GM19025 (cell line): ENCODE measurements at regions not wholly inside any gene's neighbourhood (a gene's known extent, or its start where the extent isn't known, plus 50 kb on each side); places are given as distances from the start of the nearest gene placed in this dataset.

Experiments
- ATAC-seq: cut with Tn5 transposase; IDR thresholded peaks from one replicate; pipeline ENCODE4 v1.9.1; 2021; ENCODE audit warnings: mild to moderate bottlenecking, low read depth, moderate library complexity; ENCODE audit not compliant: unreplicated experiment

DNA sequence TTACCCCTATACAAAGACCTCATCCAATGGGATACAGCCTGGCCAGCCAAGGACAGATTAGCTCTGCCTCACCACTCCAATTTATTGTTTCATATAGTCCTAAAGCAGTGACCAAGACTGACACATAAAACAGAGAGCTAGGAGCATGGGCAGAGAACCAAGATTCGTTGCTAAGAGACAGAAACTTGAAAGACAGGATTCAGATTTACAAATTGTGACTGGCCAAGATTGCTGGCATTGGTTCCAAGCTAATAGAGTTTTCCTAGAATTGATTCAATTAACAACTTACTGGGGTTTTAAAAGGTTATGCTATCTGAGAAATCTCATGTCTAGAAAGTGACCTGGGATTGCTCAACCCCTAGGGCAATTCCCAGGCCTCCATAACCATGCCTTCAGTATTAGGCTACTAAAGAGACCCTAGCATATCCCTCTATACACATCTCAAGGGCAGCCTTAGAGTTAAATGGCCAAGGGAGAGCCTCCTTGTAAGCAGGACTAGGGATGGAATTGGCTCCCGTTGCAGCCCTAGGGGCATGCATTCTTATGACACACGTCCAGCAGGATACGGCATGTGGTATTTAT lies 75.6 kb downstream of the ICOS start:
- no peak for ATAC-seq

DNA sequence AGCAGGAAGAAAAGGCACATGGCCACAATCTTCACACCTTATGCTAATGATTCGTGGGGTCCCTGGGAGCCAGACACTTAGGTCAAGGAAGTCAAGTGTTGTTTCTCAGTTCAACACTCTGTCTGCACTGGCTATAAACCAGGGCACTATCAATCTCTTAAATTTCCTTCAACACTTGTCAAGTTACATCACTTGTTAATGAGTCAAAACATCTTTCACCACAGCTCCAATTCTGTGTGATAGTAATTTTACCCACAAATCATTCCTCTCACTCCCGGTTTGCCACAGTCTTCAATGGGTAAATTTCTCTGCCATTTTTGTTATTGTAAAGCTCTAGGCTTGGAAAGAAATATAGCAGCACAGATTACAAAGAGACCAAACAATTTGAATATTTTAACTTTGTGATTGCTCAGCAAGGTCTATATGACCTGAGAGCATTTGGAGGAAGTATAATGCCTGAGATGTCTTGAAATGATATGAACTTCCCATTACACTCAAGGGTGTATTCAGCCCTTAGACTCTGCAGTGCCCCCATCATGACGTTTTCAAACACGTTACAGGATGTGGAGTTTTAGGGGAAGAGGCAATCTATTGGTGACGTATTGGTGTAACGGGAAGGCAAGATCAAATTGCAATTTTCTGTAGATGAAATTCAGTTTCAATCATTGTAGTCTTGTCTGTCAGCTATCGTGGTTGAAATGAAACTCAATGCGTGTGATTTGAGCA lies 78.7 kb downstream of the ICOS start:
- ATAC-seq, result no peak

DNA sequence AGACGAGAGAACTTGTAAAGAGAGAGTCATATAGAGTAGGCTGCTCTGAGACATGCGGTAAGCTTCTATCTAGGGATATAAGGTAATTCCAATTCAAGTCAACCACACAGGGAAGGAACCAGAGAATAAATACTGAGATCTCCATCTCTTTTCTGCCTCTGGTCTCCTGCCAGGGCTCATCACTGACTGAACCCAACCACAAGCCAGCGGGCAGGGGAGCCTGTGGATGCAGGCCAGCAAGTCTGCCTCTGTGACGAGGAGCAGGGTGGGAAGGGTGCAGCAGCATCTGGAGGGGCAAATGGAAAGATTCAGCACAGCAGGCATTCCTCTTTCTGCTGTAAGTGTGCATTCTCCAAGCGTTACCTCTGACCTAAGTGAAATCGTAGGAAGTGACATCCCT lies 82.2 kb downstream of the ICOS start:
- ATAC-seq, result no peak

DNA sequence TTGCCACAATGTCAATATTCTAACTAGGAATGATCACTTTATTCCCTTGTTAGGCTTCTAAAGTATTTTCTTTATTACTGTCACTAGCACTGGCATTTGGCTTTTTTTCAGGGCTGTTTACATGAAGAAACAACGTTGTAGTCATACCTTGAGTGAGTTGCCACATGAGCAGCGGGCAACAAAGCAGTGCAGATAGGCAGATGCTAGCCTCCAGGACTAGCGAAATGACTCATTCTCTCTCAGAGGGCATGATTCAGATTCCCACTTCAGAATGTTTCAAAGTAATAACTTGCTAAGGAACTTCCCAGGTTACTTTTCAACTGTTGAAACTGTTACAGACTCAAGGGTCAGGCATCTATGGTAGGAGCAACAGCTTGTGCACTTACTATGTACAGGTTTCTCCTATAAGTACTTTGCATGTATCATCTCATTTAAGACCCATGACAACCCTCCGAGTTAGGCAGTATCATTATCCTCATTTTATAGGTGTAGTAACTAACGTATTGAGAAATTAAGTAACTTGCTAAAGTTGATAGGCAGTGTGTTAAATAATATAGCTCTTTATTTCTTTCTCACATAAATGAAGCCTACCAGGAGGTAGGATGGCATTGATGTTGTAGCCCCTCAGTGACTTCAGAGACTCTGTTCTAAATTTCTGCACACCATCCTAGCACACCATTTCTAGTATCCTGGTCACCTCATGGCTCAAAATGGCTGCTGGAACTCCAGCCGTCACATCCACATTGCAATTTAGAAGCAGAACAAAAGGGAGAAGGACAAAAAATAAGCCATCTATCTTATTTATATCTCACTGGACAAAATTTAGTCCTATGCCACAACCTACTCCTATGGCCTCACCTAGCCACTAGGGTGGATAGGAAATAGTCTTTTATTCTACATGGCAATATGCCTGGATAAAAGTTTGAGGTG lies 83.3 kb downstream of the ICOS start:
- ATAC-seq, result peak; percentile 86

DNA sequence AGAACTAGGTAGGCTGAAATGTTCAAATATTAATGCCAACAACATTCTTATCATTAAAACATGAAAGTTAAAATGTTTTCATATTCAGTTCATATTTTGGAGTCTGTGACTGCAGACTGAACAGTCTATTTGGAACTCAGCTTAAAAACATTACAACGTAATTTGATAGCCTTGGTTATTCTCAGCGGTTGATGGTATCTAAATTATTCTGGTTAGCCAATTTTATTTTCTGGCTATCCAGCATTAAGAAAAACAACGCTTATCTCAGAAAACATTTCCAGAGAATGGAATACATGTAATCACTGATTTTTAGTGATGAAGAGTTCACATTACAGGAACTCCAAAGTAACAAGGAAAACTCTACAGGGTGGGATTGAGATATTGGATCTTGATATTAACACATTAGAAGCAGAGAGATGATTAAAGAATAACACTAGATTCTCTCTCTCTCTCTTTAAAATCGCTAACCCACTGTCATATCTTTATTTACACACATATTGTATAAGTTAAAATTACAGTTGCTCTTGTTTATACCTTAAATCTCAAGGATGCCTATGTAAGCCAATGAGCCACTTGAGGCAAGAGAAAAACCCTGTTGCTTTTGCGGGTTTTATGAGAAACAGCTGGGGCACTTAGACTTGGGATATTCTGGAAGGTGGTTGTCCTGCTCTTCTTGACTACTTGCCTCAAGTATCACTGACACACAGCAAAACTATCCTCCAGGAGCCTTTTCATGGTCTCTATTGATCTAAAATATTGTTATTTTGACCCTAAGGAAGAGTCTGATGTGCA lies 84.9 kb downstream of the ICOS start:
- ATAC-seq, result no peak

DNA sequence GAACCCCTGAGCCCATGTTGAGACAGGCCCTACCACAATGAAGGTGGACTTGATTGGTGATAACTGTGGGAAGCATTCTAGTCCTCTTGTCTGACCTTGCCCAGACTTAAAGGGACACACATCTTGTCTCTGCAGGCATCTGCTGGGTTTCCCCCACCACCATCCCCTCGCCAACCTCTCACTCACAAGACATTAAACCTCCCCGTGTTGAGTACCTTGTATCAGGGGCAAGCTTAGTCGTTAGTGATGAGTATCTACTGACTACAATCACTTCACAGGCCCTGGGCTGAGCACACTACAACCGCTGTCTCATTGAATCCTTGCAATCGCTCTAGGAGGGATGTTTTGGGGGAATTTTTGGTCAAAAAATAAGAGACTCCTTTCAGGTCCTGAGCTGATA lies 86.0 kb downstream of the ICOS start:
- no peak for ATAC-seq

DNA sequence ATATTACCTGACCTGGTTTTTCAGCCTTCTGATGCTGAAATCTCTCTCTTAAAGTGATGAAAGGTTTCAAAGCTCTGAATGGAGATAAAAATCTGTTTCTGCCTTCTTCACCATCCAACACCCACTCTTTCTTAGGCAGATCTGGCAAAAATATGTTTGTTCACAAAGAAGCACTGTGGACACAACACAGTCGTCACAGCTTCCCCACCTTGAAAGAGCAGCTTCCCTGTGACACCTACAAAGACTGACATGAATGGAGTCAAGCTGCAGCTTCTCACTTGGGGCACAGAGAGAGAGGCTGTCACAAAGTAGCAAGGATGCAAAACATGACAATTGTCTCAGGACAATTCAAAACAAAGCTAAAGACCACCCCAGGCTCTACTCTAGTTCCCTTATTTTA lies 86.5 kb downstream of the ICOS start:
- no peak for ATAC-seq

DNA sequence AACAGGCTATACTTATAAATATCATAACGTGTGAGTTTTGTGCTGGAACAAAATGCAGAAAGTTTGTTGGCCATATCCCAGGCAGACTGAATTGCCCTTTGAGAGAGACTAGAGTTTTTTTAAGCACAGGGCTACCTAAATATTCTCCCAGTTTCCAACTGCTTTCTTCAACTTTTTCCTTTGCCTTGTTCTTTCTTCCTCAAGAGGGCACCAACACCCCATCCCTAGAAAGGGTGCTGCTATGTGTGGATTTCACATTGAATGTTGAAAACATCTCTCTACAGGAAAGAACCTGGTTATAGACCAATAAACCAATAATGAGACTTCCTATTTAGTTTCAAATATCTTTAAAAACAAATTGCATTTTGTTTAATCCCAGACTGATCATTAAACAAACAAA lies 87.9 kb downstream of the ICOS start:
- no peak for ATAC-seq

DNA sequence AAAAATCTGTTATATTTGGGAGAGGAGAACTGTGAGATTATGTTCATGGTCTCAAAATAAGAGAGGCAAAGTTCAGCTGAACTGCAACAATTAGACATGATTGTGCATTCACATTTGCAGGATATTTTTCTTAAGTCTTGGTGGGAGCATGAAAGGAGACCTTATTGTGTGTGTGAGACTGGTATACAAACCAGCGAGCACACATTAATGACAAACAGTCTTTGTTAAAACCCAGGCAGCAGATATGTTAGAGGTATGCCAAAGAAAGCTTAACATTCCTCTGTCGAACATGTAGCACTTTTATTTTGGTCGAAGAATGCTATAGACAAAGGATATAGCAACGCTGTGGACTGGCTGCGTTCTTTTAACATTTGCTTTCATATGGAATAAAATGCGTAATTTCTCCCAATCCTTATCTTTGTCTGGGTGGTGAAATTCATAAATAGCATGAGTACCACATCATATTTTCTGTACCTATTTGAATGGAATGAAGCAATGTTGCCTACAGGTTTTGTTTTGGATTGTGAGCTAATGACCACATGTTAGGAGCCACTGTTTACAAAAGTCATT lies 88.4 kb downstream of the ICOS start:
- ATAC-seq, result no peak

DNA sequence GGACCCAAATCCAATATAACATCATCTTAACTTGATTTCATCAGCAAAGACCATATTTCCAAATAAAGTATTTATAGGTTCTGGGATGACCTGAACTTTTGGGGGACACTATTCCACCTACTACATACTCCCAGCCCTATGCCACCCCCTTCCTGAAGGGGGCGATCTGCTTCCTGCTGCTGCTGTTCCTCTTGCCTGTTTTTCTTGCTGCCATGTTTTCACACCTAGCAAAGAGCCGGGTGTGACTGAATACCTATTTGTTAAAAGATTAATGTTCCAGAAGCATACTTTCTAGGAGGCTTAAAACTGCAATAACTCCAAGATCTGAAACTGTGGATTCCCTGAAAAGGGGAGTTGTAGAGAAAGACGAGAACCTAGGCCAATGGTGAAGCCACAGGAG lies 89.7 kb downstream of the ICOS start:
- ATAC-seq, result no peak

DNA sequence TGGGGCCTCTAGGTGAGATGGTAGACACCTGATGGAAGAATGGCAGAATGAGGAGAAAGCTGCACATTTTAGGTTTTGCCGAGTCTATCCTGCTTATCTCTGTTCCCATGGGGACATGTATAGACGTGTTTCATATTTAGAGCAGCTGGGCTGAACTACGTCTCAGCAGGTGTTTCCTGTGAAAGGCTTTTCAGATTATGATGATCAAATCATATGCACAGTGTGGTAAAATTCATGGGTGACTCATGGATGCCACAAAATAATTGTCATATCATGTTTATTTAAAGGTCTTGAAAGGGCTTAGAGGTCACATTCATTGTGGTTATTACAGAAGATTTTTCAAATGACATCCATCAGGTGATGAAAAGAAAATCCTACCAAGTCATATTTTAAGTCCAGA lies 90.5 kb downstream of the ICOS start:
- ATAC-seq, result peak; percentile 81

DNA sequence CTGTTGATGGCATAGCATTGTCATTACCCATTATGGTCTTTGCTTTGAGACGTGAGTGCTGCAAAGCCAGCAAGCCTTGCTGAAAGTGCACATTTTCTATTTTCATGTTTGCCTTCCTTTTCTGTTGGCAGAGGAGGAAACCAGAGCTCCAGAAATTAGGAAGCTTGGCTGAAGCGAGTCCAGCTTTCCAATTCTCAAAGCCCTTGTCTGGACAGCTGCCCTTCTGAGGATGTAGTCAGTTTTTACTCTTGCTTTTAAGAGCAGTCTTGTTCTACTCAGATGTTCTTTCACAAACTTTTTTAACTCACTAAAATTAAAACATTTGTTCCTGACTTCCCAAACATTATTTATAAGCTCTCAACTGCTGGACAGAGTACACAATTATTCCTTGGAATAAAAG lies 93.8 kb downstream of the ICOS start:
- ATAC-seq, result no peak

DNA sequence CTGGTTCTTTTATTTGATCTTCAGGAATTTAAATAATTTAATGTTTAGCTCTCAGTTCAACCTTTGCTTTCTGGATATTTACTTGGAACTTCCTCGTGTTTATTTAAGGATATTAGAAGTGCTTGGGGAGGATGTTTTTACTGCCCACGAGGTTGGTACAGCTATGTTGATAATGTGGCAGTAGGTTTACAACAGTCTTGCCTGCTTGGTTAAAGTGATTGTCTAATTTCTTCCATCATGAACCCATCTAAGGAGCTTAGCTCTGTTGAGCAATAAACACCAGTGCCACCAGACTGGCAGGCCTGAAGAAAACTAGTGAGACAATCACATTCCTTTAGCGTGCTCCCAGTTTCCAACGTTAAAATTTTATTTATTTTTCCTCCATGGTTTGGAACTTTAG lies 94.5 kb downstream of the ICOS start:
- no peak for ATAC-seq

DNA sequence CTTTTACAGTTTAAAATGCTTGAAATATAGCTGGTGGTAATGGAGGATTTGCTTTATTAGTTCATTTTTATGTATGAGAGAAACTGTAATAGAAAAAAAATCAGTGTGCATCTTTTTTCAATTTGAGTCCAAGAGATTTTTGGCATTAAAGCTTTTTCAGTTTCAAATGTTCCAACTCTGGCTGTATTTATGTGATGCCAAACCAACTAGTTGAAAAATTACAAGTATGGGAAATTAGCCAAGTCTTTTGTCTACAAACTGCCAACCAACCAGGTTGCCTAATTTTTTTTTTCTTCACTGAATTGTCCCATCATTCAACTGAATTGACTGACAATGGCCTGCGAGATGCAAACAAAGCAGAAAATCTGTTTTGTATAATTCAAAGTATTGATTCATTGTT lies 95.7 kb downstream of the ICOS start:
- no peak for ATAC-seq

DNA sequence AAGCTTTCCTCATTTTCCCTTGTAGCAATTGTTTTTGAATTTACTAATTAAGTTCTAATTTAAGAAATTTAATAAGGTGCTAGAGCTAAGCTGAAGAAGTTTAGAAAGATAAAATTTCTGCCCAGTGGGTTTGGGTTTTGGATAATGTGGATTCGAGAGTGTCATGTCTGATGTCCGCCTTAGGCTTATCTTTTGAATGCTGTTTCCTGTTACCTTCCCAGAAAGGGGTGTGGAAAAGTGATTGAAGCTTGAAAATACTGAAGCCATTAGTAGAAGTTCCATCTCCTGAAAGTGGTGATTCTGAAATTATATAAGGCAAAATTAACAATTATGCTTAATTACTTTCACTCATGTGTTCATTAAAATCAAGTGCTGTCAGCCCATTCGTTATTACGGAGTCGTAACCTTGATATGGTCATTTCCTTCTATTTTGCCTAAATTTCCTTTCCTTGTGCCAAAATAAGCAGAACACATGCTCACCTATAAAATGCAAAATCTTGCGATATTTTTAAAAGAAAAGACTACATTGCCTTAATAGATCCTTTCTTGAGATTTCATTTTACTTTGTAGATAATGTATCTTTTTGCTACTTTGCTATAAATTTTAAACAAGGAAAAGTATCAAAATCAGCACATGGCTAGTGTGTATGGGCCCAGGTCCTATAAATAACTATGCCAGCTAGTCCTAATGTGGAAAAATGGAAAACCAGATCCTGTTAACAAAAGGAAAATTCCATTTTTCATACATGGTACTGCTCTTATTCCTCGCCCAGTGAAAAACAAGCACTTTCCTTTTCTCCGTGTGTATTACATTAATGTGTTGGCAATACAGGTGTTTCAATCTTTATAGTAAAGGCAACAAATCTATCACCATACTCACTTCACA lies 97.3 kb downstream of the ICOS start:
- ATAC-seq, result no peak

DNA sequence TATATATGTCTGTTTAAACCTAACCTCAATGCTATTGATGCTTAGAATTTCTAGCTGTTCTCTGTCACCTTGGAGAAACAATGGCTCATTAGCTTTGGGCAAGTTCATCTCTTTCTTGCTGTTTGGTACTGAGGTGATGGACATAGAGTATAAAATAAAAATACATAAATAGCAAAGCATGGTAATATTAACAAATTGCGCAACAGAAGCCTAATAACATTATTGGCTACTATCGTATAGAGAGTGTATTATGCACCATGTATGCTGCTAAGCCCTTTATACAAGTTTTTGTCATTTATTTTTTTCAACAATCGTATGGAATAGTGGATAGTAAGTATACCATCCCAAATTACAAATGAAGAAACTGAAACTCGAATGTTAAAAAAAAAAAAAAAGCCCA lies 100.1 kb downstream of the ICOS start:
- no peak for ATAC-seq

DNA sequence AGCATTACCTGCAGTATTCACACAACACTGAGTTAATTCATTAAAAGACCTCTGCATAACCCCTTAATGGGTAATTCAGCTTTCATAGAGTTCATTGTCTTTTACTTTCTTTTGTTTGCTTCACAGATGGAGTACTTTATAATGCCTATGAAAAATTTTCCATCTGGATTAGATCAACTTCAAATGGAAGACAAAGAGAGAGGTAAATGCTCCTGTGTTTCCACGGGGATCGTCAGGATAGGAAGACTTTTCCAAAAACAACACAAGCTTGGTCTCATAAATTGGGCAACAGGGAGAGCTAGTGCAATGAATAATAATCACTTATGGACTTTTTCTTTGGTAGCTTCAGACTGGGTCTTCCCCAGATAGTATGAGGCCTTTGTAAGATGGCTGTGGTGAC lies 100.7 kb downstream of the ICOS start:
- ATAC-seq, result no peak

DNA sequence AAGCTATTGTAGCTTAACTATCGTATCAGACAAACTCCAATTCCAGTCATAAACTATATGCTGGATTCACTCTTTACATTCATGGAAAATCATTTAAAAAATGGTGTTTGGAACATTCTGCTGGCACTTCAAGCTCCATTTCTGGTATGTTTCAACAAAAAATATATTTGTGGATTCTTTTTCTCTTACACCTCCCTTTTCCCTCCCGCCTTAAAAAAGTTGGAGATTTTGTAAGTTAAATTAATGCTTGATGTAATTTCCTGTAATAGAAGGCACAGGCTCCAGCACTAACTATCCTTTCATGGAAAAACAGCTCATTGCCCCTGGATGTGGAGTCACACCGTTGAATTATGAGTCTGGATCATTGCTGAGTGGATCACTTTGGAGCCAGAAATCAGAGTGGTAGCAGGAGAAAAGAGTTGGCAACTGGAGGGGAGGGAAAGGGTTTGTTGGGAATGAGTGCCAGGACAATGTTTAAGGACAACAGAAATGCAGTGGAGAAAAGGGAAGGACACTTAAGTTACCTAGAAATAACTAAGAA lies 102.8 kb downstream of the ICOS start:
- no peak for ATAC-seq

DNA sequence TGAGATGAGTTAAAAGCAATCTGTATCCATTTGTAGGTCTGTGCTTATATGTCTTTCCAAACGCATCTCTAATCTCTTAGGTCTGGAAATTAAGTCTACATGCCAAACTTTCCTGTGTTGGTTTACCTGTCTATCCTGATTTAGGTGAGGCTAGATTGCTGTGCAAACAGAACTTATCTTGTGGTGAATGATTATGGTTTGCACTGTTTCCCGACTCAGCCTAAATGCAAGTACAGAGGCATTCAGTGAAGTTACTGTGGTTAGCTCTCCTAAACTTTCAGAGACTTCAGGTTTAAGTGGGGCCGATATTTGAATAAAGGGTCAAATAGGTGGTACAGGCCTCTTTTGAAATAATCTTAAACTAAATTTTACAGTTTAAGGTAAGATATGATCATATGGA lies 103.5 kb downstream of the ICOS start:
- ATAC-seq, result no peak
